Hematopoietic multipotent progenitor cell treated with erythropoietin and hydrocortisone succinate and interleukin-3 and kit ligand, for 17 days (in vitro differentiated cells): ENCODE measurements at regions not wholly inside any gene's neighbourhood (a gene's known extent, or its start where the extent isn't known, plus 50 kb on each side); places are given as distances from the start of the nearest gene placed in this dataset.

Experiments
- DNase-seq: peaks from one replicate; pipeline ENCODE4 v3.0.0-alpha.2; 2015; ENCODE audit warnings: low spot score

GRCh38 chr18:54532222-54532621 lies 58.8 kb upstream of the DYNAP start:
- DNase-seq = no peak

- no peak for DNase-seq
These were observed 58.1 kb upstream of the DYNAP start for GRCh38 chr18:54532962-54533361.
